AG09309 (cell line): ENCODE measurements at regions not wholly inside any gene's neighbourhood (a gene's known extent, or its start where the extent isn't known, plus 50 kb on each side); places are given as distances from the start of the nearest gene placed in this dataset.

Experiments
- DNase-seq: peaks from one replicate; pipeline ENCODE4 v3.0.0-alpha.2; 2010; ENCODE audit warnings: low read depth
- H3K4me3 ChIP-seq: 2 replicates; pipeline ENCODE4 v1.5.1; 2011; ENCODE audit warnings: mild to moderate bottlenecking, low read depth, low read length, moderate library complexity; ENCODE audit not compliant: control insufficient read depth
- TF ChIP-seq, protein P1 (sequence below): IDR thresholded peaks from 2 replicates; pipeline ENCODE4 v1.5.1; 2011; ENCODE audit warnings: mild to moderate bottlenecking, low read depth, low read length, inconsistent platforms; ENCODE audit not compliant: insufficient read depth, control insufficient read depth; ENCODE audit errors: missing control alignments

DNA sequence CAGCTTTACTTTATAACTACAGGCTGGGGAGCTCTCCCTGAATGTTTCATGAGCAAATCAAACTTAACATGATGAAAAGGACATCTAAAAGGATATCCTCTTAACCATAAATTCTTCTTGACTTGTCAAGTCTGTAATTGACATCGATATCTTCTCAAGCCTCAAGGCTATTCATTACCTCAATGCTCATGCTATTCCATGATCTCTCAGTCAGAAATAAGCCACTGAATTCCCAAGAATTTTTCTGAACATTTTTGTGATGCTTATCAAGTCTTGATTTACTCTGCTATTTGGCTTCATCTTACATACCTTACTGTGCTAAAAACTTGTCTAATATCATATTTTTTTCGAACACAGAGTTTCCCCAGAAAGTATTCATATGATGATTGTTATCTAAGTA, 433.4 kb downstream of the PDGFC start:
- TF ChIP-seq, protein P1, sequence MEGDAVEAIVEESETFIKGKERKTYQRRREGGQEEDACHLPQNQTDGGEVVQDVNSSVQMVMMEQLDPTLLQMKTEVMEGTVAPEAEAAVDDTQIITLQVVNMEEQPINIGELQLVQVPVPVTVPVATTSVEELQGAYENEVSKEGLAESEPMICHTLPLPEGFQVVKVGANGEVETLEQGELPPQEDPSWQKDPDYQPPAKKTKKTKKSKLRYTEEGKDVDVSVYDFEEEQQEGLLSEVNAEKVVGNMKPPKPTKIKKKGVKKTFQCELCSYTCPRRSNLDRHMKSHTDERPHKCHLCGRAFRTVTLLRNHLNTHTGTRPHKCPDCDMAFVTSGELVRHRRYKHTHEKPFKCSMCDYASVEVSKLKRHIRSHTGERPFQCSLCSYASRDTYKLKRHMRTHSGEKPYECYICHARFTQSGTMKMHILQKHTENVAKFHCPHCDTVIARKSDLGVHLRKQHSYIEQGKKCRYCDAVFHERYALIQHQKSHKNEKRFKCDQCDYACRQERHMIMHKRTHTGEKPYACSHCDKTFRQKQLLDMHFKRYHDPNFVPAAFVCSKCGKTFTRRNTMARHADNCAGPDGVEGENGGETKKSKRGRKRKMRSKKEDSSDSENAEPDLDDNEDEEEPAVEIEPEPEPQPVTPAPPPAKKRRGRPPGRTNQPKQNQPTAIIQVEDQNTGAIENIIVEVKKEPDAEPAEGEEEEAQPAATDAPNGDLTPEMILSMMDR = no peak
- no peak overlapping the region for H3K4me3 ChIP-seq
- DNase-seq = no peak

DNA sequence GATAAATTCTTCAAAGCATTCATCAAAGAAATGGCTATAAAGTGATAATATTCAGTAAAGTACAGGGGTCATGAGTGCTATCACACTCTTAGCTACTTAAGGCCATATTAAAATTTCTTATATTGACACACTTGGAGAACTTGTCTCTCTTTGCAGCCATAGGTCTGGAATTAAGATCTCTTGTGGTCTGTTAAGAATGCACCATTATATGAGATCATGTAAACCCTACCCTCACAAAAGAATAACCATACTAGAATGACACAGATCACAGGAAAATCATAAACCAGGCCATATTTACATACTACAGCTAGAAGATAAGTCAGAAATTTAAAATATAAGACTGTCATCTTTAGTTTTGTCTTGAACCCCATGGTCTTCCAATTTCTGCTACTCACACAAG, 434.3 kb downstream of the PDGFC start:
- no peak overlapping the region for H3K4me3 ChIP-seq
- TF ChIP-seq, protein P1 = no peak
- no peak for DNase-seq

DNA sequence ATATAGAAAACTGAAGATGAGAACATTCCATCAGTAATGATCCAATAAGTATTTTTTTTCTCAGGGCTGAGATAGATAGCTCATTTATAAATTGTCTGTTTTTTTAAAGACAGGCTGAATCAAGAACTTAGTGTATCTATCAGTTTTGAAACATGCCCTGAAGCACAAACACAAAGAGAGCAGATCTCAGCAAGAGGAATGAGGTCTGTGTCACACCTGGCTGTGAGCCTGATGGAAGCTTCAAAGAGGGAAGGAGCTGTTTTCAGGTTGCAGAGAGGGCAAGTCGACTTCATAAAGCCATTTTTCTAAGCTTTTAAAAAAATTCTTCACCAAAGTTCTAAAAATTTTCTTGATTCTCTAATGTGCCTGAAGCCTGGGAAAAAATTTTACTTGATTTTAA, 434.9 kb downstream of the PDGFC start:
- TF ChIP-seq, protein P1 = no peak
- DNase-seq = no peak
- no peak overlapping the region for H3K4me3 ChIP-seq

DNA sequence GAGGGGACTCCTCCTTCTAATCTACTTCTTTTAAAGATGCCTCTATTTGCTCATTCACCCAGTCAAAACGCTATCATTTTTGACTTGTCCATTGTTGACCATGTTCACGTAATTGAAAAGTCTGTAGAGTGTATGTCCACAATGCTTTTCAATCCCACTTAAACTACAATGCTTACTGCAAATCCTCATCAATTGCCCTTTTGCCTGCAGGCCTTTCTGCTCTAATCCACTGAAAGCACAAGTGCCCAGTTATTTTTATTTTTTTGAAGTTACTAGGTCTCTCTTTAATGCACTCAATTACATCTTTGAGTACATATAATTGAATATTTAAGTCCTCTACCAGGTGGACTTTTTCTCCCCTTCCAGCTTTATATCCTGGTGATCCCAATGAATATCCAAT, 437.4 kb downstream of the PDGFC start:
- DNase-seq = no peak
- TF ChIP-seq, protein P1 = no peak
- H3K4me3 ChIP-seq = no peak overlapping the region

DNA sequence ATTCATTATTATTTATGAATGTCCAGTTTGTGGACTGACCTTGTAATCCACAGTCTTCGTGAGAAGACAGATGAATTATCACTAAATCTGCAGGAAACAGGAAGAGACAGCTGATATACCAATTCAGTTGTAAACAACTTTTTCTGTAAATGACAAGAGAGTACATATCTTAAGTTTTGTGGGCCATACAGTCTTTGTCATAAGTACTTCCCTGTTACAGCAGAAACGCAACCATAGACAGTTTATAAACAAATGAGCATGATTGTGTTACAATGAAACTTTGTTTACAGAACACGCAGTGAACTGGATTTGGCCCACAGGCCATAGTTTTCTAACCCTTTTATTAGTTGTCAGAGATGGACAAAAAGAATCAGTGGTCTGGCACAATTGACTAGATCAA, 443.4 kb downstream of the PDGFC start:
- TF ChIP-seq, protein P1 = no peak
- no peak for DNase-seq
- H3K4me3 ChIP-seq = no peak overlapping the region

DNA sequence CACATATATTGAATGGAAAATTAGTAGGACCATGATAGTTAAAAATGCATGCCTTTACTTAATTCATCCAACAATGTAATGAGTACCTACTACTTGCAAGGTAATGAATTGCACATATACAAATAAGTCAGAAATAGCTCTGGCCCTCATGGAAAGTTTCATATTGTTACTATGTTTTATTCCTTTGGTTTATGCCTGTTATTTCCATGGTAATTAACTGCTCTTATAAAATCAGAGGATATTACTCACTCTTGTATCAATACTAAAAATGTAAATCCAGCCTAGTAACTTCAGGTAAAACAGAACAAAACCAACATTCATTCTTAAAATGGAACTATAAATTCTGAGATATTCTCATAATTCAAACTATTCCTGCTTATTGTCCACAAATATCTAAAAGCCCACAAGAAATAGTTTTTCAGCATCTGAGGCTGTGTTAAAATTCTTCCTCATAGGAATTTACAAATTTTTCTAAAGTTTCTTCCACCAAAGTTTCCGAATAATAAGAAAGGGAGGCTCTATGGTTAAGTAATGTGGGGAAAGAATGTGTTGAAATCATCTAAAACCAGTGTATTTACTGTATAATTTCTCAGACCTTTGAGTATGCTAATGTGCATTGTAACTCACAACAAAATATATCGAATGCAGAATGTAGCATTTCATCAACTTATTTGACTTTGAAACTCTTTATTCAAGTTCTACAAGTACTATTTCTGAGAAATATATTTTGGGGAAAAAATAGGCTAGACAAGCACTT, 444.2 kb downstream of the PDGFC start:
- TF ChIP-seq, protein P1 = no peak
- no peak overlapping the region for H3K4me3 ChIP-seq
- DNase-seq = no peak
